Middle frontal gyrus (tissue), 1 donor: ENCODE measurements at regions not wholly inside any gene's neighbourhood (a gene's known extent, or its start where the extent isn't known, plus 50 kb on each side); places are given as distances from the start of the nearest gene placed in this dataset.
"Not testable (repeated sequence)": the region's sequence is repeated elsewhere in the genome, so short reads cannot be mapped to it uniquely, and the experiment has no call there.

ENCODE experiments used
- DNase-seq: peaks from one replicate; pipeline ENCODE4 v3.0.0-alpha.2; 2015; ENCODE audit warnings: low spot score; ENCODE audit errors: extremely low spot score

GRCh38 chr4:117549524-117549923 is 464.1 kb upstream of the TRAM1L1 start:
- no peak for DNase-seq

DNA sequence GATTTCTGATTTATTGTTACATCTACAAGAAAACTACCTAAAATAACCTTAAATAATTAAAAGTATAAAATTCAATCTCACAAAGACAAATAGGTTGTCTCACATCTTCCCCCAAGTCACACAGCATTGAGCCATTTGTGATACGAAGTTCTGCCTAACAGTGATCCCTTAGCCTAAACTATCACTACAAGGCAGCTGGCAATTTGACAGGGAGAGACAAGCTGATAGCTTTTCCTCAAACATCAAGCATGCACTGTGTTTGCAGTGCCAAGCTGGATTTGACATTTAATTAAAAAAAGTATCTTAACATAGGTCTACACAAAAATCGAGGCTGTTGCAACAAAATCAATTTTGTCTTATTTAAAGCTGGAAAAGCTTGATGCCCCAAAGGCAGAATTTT is 464.7 kb upstream of the TRAM1L1 start:
- DNase-seq = no peak

- peak; percentile 18 for DNase-seq
Measured at GRCh38 chr4:117560329-117560728, 474.0 kb upstream of the NDST3 start.

DNA sequence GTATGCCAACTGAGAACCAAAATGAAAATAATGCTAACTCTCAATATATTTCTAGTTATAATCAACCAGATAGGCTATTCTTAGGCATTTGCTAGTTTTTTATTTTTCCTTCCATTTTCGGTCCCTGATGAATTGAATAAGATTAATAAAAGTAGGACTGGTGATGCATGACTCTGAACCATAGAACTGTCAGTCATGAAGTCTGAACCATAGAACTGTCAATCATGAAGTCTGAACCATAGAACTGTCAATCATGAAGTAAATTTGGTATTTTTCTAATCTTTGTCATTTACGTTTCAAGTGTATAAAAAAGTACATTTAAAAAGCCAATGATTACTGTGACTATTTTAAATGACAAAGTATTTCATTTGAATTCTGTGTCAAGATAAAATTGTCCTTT is 460.2 kb upstream of the NDST3 start:
- DNase-seq = no peak

GRCh38 chr4:117575850-117576249 is 458.4 kb upstream of the NDST3 start:
- DNase-seq = no peak

DNA sequence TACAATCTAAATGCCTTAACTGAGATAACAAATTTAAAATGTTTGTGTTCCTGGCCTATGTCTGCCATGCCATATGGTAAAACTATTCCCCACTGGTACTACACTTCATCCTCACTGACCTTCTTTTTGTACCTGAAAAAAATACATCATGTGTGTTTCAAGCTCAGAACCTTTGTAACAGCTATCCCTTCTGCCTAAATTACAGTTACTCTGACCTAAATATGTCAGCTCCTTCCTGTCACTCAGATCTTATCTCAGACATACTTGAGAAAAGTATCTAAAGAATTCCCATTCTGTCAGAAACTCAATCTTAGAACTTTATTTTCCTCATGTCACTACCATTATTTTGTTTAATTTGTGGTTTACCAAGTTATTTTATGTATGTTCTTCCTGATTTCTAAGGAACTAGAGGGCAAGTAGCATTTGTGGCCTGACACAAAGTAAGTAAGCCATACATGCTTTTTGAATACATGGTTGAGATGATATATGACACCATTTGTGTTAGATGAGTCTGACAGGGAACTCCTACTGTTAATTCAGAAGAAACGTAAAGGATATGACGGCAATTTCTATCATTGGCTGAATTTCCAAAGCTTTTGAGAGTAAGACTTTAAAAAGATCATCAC is 456.5 kb upstream of the NDST3 start:
- no peak for DNase-seq

DNA sequence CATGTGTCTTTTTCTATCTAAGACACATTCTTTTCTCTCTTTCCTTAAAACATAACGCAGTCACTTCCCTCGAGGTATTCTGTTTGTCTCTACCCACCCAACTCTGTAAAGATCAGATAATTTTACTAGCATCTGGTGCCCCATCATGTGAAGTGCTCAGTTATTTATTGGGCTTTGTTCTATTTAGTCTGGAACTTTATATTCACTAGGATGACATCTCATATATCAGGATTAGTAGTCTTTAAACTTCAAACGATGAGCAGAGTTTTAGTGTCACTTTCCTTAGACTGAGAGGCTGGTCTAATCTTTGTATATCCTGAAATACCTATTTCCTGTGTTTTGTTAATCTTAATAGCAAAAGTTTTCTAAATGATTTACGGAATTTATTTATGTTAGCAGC is 445.5 kb upstream of the NDST3 start:
- DNase-seq = no peak

DNA sequence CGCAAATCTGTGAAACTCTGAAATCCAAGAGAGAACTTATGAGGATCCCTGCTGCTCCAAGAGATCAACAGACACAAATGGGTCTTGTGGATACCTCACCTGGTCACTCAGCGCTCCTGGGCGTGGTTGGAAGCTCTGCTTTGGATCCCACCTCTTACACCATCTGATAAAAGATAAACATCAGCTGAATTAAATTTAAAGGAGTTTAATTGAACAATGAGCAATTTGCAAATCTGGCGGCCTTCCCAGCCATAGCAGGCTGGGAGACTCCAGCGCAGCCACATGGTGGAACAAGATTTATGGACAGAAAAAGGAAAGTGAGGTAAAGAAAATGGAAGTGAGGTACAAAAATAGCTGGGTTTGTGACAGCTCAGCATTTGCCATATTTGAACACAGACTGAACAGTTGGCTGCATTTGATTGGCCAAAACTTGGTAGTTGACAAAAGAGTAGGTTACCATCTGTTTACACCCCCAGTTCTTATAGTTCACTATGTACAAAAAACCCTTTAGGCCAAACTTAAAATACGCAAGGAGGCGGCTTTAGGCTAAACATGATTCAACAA is 437.3 kb upstream of the NDST3 start:
- DNase-seq = no peak

DNA sequence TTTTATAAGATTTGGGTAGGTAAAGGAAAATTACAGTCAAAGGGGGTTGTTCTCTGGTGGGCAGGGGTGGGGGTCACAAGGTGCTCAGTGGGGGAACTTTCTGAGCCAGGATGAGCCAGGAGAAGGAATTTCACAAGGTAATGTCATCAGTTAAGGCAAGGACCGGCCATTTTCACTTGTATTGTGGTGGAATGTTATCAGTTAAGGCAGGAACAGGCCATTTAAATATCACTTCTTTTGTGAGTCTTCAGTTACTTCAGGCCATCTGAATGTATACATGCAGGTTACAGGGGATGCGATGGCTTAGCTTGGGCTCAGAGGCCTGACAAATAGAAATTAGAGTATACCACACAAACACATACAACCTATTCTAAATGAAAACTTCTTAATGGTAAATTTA is 434.9 kb upstream of the NDST3 start:
- not testable (repeated sequence) for DNase-seq

DNA sequence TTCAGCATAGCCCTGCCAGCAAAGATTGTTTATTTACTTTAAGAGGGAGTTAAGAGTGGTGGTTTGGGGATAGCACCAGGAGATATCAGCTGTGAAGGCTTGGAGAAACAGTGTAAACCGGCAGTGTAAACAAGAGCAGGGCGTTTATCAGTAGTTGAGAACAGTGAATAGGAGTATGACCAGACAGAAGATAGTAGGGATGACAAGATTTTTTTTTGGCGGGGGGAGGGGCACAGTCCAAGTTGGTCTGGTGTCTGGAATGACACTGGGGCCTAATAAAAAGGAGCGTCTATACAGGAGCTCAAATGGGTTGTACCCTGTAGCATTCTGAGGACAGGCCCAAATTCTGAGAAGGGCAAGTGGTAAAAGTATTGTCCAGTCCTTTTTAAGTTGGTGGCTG is 433.4 kb upstream of the NDST3 start:
- DNase-seq = not testable (repeated sequence)

DNA sequence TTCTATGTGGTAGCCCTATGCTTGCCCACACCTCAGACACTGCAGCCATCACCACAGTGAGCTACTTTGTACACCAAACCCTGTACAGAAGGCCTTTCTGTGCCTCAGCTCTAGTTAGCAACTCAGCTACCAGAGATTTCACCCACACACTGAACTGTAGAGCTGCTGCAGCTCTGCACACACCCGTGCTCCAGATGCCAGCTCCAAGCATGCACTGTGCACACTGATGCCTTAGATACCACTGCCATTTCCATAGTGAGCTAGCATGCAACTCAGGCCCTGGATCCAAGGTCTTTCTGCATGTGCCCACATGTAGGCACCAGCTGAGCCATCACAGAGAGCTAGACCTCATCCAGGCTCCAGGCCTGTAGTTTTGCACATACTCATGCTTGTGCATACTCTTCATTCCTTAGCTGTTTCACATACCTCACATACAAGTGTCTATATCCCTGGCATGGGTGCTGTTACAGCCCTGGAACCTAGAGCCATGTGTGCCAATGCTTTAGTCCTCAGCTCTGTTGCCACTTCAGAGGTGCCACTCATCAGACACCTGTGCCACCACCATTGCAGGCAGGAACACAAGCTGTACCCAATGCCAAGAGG is 423.5 kb upstream of the NDST3 start:
- DNase-seq = no peak

GRCh38 chr4:117621673-117622072 is 412.6 kb upstream of the NDST3 start:
- no peak for DNase-seq

- DNase-seq = no peak
Measured at GRCh38 chr4:117623326-117623725, 411.0 kb upstream of the NDST3 start.

- DNase-seq = no peak
Measured at GRCh38 chr4:117626664-117627063, 407.6 kb upstream of the NDST3 start.

- no peak for DNase-seq
Measured at GRCh38 chr4:117634716-117635115, 399.6 kb upstream of the NDST3 start.

GRCh38 chr4:117637347-117637746 is 396.9 kb upstream of the NDST3 start:
- no peak for DNase-seq

GRCh38 chr4:117640836-117641235 is 393.4 kb upstream of the NDST3 start:
- DNase-seq = no peak

- DNase-seq = no peak
Measured at GRCh38 chr4:117641519-117641918, 392.8 kb upstream of the NDST3 start.

DNA sequence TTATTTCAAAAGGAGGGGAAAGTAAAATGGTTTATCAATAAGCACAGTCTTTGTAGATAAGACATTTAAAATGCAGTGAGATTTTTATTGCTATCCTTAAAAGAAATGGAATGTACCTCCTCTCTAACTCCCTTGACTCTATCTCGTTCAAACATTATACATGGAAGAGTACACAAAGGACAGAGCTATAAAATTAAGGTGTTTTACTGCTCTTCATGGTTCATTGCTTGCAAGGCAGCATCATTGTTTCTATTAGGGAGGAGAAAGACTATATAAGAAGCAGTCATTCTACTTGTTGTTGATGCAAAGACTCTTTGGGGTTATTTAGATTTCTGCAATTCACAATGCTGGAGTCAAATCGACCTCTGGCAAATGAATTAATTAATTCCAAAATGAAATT is 380.2 kb upstream of the NDST3 start:
- DNase-seq = no peak

DNA sequence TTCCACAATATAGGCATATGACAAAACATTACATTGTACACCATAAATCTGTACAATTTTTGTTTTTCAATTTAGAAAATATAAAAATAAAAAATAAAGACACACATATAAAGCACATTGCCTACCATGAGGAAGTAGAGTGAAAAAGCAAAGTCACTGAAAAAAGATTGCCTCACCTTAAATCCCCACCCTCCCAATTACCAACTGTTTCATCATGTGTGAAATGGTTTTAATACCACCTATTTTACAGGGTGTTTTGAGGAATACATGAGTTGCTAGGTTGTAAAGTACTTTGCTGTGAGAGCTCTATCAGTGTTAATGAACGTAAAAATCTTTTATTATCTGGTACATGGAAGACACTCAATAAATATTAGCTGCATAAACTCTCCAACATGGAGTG is 373.6 kb upstream of the NDST3 start:
- no peak for DNase-seq

- DNase-seq = no peak
Measured at GRCh38 chr4:117661091-117662072, 372.9 kb upstream of the NDST3 start.
